SK-N-SH (cell line): ENCODE measurements at regions not wholly inside any gene's neighbourhood (a gene's known extent, or its start where the extent isn't known, plus 50 kb on each side); places are given as distances from the start of the nearest gene placed in this dataset.

Experiments used
- CTCF ChIA-PET: fragments of 300-600, 350-600 bp; formaldehyde crosslinking; extraction: SDS; loops from one replicate; lab custom pipeline; 2021; lab: Yijun Ruan, JAX
- POLR2A ChIA-PET: fragments of 350-600 bp; sonication (Branson Sonifier 250); formaldehyde crosslinking; extraction: SDS; loops from one replicate; lab custom pipeline; 2020; ENCODE audit warnings: antibody characterized with exemption, inconsistent platforms; lab: Yijun Ruan, JAX
- DNase-seq: peaks from one replicate; pipeline ENCODE4 v3.0.0; 2012
- H2AFZ ChIP-seq: fragments of 200-600 bp; sonication (generic); 2 replicates; pipeline ENCODE4 v1.8.1; 2016; ENCODE audit warnings: antibody characterized with exemption, mild to moderate bottlenecking, low read depth
- H3F3A ChIP-seq: fragments of 200-600 bp; sonication (generic); replicated peaks from 2 replicates; pipeline ENCODE3; 2016; ENCODE audit warnings: antibody characterized with exemption, mild to moderate bottlenecking; ENCODE audit not compliant: insufficient read depth
- H3K27ac ChIP-seq, 2 experiments: fragments of 200-500 bp in 1 of 2; fragments of 200-600 bp in 1 of 2; sonication (Bioruptor generic) in 1 of 2; sonication (generic), shearing (Covaris generic) in 1 of 2; 2 replicates each; pipeline versions ENCODE4 v1.5.1 to v1.6.1; 2014 to 2016; ENCODE audit warnings: low read depth in 2 of 2, inconsistent platforms in 1 of 2, low read length in 1 of 2, mild to moderate bottlenecking in 1 of 2, mixed read lengths in 1 of 2
- H3K27me3 ChIP-seq: fragments of 200-600 bp; sonication (generic), shearing (Covaris generic); 2 replicates; pipeline ENCODE4 v1.6.1; 2016; ENCODE audit warnings: mixed run types; ENCODE audit not compliant: insufficient read depth
- H3K36me3 ChIP-seq, 2 experiments: fragments of 200-500 bp in 1 of 2; fragments of 200-600 bp in 1 of 2; sonication (Bioruptor generic) in 1 of 2; sonication (generic) in 1 of 2; replicated peaks in 1 of 2; 2 replicates each; pipeline versions ENCODE3 to v1.5.1; 2014 to 2016; ENCODE audit warnings: low read length in 1 of 2, mild to moderate bottlenecking in 1 of 2; ENCODE audit not compliant: insufficient read depth in 2 of 2, control insufficient read depth in 1 of 2
- H3K4me1 ChIP-seq, 2 experiments: fragments of 200-500 bp in 1 of 2; fragments of 200-600 bp in 1 of 2; sonication (Bioruptor generic) in 1 of 2; sonication (generic), shearing (Covaris generic) in 1 of 2; 2 replicates each; pipeline versions ENCODE4 v1.5.1 to v1.6.1; 2014 to 2016; ENCODE audit warnings: low read depth in 1 of 2, low read length in 1 of 2, mixed run types in 1 of 2; ENCODE audit not compliant: insufficient read depth in 2 of 2, control insufficient read depth in 1 of 2
- H3K4me2 ChIP-seq: fragments of 200-600 bp; sonication (generic), shearing (Covaris generic); 2 replicates; pipeline ENCODE4 v1.6.1; 2017; ENCODE audit warnings: mixed run types
- H3K4me3 ChIP-seq, 2 experiments: fragments of 200-500 bp in 1 of 2; fragments of 200-600 bp in 1 of 2; sonication (Bioruptor generic) in 1 of 2; sonication (generic), shearing (Covaris generic) in 1 of 2; 2 replicates each; pipeline versions ENCODE4 v1.5.1 to v1.8.1; 2014 to 2016; ENCODE audit warnings: low read depth in 2 of 2, inconsistent platforms in 1 of 2, low read length in 1 of 2, mild to moderate bottlenecking in 1 of 2, mixed read lengths in 1 of 2, moderate library complexity in 1 of 2
- H3K79me2 ChIP-seq: fragments of 200-600 bp; sonication (generic); 2 replicates; pipeline ENCODE4 v1.8.1; 2017; ENCODE audit warnings: mild to moderate bottlenecking; ENCODE audit not compliant: insufficient read depth
- H3K9ac ChIP-seq: fragments of 200-600 bp; sonication (generic); 2 replicates; pipeline ENCODE4 v1.6.1; 2017; ENCODE audit warnings: mixed run types
- H3K9me2 ChIP-seq: fragments of 200-600 bp; sonication (generic); 2 replicates; pipeline ENCODE4 v1.6.1; 2017; ENCODE audit warnings: mixed run types
- H3K9me3 ChIP-seq: fragments of 200-600 bp; sonication (generic); 2 replicates; pipeline ENCODE4 v1.6.1; 2017; ENCODE audit warnings: mixed run types, mild to moderate bottlenecking, moderate library complexity
- H4K20me1 ChIP-seq: fragments of 200-600 bp; sonication (generic); 2 replicates; pipeline ENCODE4 v1.6.1; 2017; ENCODE audit warnings: mild to moderate bottlenecking, mixed run types; ENCODE audit not compliant: insufficient read depth
- CHD2 ChIP-seq: fragments of 150-350 bp; IDR thresholded peaks from 2 replicates; pipeline ENCODE4 v1.6.1; 2018; ENCODE audit warnings: low read length; ENCODE audit not compliant: partially characterized antibody
- EP300 ChIP-seq, 2 experiments: IDR thresholded peaks; 2 replicates each; pipeline versions ENCODE4 v1.4.0 to v1.6.1; 2012; ENCODE audit warnings: borderline replicate concordance in 1 of 2, low read depth in 1 of 2, low read length in 1 of 2
- FOXM1 ChIP-seq: IDR thresholded peaks from 2 replicates; pipeline ENCODE4 v1.4.0; 2012; ENCODE audit warnings: low read depth, mild to moderate bottlenecking
- GATA2 ChIP-seq: sonication (generic); formaldehyde crosslinking; IDR thresholded peaks from 2 replicates; pipeline ENCODE4 v1.5.0; 2020; ENCODE audit warnings: mild to moderate bottlenecking, missing genetic modification reagents
- MEF2A ChIP-seq: IDR thresholded peaks from 2 replicates; pipeline ENCODE4 v1.4.0; 2012; ENCODE audit warnings: low read depth, borderline replicate concordance
- NFIC ChIP-seq: IDR thresholded peaks from 2 replicates; pipeline ENCODE4 v1.4.0; 2012; ENCODE audit warnings: borderline replicate concordance
- POLR2AphosphoS5 ChIP-seq: IDR thresholded peaks from 2 replicates; pipeline ENCODE4 v1.6.1; 2012; ENCODE audit warnings: low read depth, low read length
- RCOR1 ChIP-seq: fragments of 150-350 bp; IDR thresholded peaks from 2 replicates; pipeline ENCODE4 v1.6.1; 2017; ENCODE audit warnings: antibody characterized with exemption, low read length
- RFX5 ChIP-seq: IDR thresholded peaks from 2 replicates; pipeline ENCODE4 v1.6.1; 2012; ENCODE audit warnings: mild to moderate bottlenecking, improper control_type of control experiment, low read length
- TCF12 ChIP-seq: IDR thresholded peaks from 2 replicates; pipeline ENCODE4 v1.4.0; 2012
- YY1 ChIP-seq: IDR thresholded peaks from 2 replicates; pipeline ENCODE4 v1.4.0; 2012; ENCODE audit warnings: low read depth, mild to moderate bottlenecking
- WGBS: methylation state at CpG from one replicate; pipeline ENCODE4 v1.1.6; 2017; ENCODE audit warnings: low lambda C conversion rate; 5-methylcytosine and 5-hydroxymethylcytosine counted together
- TF ChIP-seq, protein P1 (sequence below): IDR thresholded peaks from 2 replicates; pipeline ENCODE4 v1.6.1; 2012; ENCODE audit warnings: mild to moderate bottlenecking, low read depth, low read length, moderate library complexity
- TF ChIP-seq, protein P2 (sequence below): IDR thresholded peaks from 2 replicates; pipeline ENCODE4 v1.4.0; 2012; ENCODE audit warnings: low read depth, borderline replicate concordance
- TF ChIP-seq, protein P3 (sequence below): fragments of 150-350 bp; IDR thresholded peaks from 2 replicates; pipeline ENCODE4 v1.6.1; 2017; ENCODE audit warnings: antibody characterized with exemption, low read length, low read depth, borderline replicate concordance
- TF ChIP-seq, protein P4 (sequence below): IDR thresholded peaks from 2 replicates; pipeline ENCODE4 v1.4.0; 2012; ENCODE audit warnings: low read depth

DNA sequence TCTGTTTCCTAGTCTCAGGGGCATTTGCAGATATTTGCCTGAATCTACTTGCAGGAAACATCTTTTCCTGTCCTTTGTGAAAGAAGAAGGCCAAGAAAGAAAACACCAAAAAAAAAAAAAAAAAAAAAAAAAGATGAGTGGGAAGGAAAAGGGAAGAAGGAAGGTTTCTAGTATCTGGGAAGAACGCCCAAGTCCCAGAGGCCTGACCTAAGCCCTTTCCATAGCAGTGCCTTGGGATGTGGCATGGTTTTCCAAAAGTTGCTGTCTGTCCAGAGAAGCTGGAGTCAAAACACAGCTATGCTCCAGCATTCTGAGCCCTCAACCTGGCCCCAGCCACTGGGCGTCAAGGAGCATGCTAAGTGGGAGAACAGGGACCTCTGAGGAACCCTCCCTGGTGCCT lies 123.5 kb downstream of the INHBB start (continued):
- TF ChIP-seq, protein P1, sequence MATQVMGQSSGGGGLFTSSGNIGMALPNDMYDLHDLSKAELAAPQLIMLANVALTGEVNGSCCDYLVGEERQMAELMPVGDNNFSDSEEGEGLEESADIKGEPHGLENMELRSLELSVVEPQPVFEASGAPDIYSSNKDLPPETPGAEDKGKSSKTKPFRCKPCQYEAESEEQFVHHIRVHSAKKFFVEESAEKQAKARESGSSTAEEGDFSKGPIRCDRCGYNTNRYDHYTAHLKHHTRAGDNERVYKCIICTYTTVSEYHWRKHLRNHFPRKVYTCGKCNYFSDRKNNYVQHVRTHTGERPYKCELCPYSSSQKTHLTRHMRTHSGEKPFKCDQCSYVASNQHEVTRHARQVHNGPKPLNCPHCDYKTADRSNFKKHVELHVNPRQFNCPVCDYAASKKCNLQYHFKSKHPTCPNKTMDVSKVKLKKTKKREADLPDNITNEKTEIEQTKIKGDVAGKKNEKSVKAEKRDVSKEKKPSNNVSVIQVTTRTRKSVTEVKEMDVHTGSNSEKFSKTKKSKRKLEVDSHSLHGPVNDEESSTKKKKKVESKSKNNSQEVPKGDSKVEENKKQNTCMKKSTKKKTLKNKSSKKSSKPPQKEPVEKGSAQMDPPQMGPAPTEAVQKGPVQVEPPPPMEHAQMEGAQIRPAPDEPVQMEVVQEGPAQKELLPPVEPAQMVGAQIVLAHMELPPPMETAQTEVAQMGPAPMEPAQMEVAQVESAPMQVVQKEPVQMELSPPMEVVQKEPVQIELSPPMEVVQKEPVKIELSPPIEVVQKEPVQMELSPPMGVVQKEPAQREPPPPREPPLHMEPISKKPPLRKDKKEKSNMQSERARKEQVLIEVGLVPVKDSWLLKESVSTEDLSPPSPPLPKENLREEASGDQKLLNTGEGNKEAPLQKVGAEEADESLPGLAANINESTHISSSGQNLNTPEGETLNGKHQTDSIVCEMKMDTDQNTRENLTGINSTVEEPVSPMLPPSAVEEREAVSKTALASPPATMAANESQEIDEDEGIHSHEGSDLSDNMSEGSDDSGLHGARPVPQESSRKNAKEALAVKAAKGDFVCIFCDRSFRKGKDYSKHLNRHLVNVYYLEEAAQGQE = no peak
- no peak for TF ChIP-seq MEF2A
- TF ChIP-seq CHD2 = no peak
- no peak for TF ChIP-seq NFIC
- no peak for TF ChIP-seq EP300 (IDR thresholded peaks at IDR 0.05; ENCODE audit: borderline replicate concordance in 1 of 2, low read depth in 1 of 2, low read length in 1 of 2)
- no peak for TF ChIP-seq GATA2 (CRISPR knock-in tag)
- TF ChIP-seq FOXM1 = no peak

DNA sequence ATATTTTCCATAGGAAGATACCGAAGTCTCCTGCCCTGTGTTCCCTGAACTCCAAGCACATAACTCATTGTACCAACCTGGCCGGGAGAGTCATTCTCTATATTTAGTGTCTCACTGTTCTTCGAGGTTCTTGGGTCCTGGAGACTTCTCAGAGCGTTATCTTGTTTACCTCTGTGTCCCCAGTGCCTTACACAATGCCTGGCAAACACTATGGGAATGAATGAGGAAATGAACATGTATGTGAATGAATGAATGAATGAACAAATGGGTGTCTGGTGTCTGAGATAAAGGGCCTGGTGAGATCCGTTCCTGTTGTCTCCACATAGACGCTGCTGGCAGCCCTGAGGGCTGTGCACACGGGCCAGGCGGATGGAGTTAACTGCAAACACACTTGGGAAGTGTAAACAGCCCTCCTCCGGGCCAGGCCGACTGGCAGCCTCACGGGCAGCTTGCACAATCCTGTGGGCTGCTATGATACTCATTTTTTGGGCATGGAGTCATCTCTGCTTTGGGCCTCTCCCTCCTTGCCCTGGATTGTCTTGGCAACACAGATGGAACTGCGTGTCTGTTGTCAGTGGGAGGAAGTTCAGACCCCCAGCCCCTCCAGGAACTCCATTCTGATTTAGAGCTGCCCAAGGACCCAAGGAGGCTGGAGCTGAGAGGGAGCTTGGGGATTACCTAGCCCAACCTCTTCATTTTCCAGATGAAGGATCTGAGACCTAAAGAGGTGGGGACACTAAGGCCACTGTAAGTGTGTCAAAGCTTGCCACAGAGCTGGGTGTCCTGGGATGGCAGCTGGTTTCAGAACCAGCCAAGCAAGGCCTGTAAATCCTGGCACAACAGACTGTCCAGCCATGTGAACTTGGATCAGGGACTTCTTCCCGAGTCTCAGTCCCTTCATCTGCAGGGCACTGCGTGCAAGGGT lies 124.4 kb downstream of the INHBB start:
- Histone ChIP-seq H3F3A (no peaks in the 10 kb centered on the region), H2AFZ (no peak overlapping the region), H3K36me3 (no peaks in the 10 kb centered on the region), H3K4me1 (peaks cover 0 to 3% of the 10 kb centered on the region in 2 experiments; a peak in 1 of 4 replicates), H3K4me3 (no peak overlapping the region), H3K9me2 (no peaks in the 10 kb centered on the region), H3K9me3 (no peaks in the 10 kb centered on the region), H3K27ac (no peak overlapping the region), H4K20me1 (no peaks in the 10 kb centered on the region), H3K4me2 (no peak overlapping the region), H3K79me2 (no peaks in the 10 kb centered on the region), H3K9ac (no peak overlapping the region), H3K27me3 (no peaks in the 10 kb centered on the region; the same call in 1 of the 2 replicates)
- no peak for DNase-seq
- TF ChIP-seq TCF12 = no peak
- TF ChIP-seq, protein P2, sequence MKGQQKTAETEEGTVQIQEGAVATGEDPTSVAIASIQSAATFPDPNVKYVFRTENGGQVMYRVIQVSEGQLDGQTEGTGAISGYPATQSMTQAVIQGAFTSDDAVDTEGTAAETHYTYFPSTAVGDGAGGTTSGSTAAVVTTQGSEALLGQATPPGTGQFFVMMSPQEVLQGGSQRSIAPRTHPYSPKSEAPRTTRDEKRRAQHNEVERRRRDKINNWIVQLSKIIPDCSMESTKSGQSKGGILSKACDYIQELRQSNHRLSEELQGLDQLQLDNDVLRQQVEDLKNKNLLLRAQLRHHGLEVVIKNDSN = no peak
- TF ChIP-seq RCOR1 = no peak
- TF ChIP-seq RFX5 = no peak
- TF ChIP-seq FOXM1 = no peak
- TF ChIP-seq, protein P3, sequence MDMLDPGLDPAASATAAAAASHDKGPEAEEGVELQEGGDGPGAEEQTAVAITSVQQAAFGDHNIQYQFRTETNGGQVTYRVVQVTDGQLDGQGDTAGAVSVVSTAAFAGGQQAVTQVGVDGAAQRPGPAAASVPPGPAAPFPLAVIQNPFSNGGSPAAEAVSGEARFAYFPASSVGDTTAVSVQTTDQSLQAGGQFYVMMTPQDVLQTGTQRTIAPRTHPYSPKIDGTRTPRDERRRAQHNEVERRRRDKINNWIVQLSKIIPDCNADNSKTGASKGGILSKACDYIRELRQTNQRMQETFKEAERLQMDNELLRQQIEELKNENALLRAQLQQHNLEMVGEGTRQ = no peak
- no peak for TF ChIP-seq POLR2AphosphoS5
- no peak for TF ChIP-seq YY1
- TF ChIP-seq, protein P4, sequence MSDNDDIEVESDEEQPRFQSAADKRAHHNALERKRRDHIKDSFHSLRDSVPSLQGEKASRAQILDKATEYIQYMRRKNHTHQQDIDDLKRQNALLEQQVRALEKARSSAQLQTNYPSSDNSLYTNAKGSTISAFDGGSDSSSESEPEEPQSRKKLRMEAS = no peak
- WGBS = 38% methylated on average over 12 of the region's 14 CpGs
- ChIA-PET CTCF (no interaction called here), POLR2A (no interaction called here)
